Neural cell (in vitro differentiated cells): ENCODE measurements at regions not wholly inside any gene's neighbourhood (a gene's known extent, or its start where the extent isn't known, plus 50 kb on each side); places are given as distances from the start of the nearest gene placed in this dataset.

Experiments
- RAD21 ChIP-seq: fragments of 450-650 bp; conservative IDR thresholded peaks from 2 replicates; pipeline ENCODE4 v1.6.1; 2014; ENCODE audit warnings: antibody characterized with exemption, mild to moderate bottlenecking, moderate library complexity
- TF ChIP-seq, protein P1 (sequence below): fragments of 450-650 bp; IDR thresholded peaks from 2 replicates; pipeline ENCODE4 v1.5.1; 2014; ENCODE audit warnings: antibody characterized with exemption, mild to moderate bottlenecking, moderate library complexity; ENCODE audit not compliant: poor library complexity, severe bottlenecking

DNA sequence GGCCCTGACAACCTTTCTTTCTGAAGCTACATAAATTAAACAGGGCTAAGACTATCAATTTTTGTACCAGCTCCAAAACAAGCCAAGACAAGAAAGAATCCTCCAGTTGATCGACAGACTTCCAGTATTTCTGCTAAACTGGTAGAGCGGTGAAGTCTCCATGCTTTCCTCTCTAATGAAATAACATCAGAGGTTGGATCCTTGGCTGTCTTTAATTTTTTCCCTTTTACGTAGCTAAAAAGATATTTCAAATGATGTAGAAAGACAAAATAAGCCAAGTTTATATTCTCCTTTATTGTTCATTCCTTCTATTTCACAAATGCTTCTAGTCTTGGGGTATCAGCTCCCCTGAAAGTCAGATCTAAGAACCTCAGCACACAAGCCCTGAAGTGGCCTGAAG lies 434.9 kb downstream of the NFIB start:
- TF ChIP-seq, protein P1, sequence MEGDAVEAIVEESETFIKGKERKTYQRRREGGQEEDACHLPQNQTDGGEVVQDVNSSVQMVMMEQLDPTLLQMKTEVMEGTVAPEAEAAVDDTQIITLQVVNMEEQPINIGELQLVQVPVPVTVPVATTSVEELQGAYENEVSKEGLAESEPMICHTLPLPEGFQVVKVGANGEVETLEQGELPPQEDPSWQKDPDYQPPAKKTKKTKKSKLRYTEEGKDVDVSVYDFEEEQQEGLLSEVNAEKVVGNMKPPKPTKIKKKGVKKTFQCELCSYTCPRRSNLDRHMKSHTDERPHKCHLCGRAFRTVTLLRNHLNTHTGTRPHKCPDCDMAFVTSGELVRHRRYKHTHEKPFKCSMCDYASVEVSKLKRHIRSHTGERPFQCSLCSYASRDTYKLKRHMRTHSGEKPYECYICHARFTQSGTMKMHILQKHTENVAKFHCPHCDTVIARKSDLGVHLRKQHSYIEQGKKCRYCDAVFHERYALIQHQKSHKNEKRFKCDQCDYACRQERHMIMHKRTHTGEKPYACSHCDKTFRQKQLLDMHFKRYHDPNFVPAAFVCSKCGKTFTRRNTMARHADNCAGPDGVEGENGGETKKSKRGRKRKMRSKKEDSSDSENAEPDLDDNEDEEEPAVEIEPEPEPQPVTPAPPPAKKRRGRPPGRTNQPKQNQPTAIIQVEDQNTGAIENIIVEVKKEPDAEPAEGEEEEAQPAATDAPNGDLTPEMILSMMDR: no peak
- no peak for TF ChIP-seq RAD21
